ENCODE measurements at regions not wholly inside any gene's neighbourhood (a gene's known extent, or its start where the extent isn't known, plus 50 kb on each side); places are given as distances from the start of the nearest gene placed in this dataset.

GRCh38 chr13:31903111-31903815 lies 128.3 kb upstream of the FRY start:
- H3K4me3 ChIP-seq (ENCODE audit: low read depth, low read length) = no peak overlapping the region
- no peak for DNase-seq (ENCODE audit: low read depth)
- TF ChIP-seq CTCF (conservative IDR thresholded peaks at IDR 0.05; ENCODE audit: low read depth, low read length) = no peak

DNA sequence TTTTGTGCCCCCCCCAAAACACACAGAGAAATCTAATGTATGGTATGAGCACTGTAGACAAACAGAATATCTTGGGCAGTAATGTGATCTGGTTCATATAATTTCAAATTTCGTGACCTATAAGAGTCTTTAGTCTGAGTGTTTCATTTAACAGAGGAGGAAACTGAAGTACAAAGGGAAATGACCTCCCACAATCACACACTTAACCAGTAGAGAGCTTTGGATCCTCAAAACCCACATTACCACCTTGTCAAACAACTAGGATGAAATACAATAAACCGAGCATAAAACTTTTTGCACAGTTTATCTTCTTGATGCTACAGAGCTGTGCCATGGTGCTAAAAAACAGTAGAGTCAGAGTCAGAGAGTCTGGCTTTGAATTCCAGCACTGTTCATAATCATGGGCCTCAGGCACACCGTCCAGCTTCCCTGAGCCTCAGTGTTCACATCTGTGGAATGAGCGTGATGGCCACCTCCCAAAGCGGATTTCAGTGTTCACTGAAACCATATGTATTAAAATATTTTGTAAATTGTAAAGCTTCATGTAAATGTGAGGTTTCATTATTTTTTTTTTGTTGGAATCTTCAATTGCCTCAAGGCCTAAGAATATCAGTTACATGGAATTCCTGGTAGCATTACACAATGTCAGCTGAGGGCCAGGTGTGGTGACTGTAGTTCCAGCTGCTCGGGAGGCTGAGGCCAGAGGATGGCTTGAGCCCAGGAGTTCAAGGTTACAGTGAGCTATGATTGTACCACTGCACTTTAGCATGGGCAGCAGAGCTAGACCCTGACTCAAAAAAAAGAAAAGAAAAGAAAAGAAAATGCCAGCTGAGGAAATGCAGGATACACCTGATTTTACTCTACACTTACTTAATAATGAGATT lies 126.4 kb upstream of the FRY start:
- no peak for DNase-seq (ENCODE audit: low read depth)
- H3K4me3 ChIP-seq (ENCODE audit: low read depth, low read length) = no peak overlapping the region
- no peak for TF ChIP-seq CTCF (conservative IDR thresholded peaks at IDR 0.05; ENCODE audit: low read depth, low read length)

- H3K4me3 ChIP-seq (ENCODE audit: low read depth, low read length) = no peak overlapping the region
- TF ChIP-seq CTCF (conservative IDR thresholded peaks at IDR 0.05; ENCODE audit: low read depth, low read length) = no peak
Observed at GRCh38 chr13:31905961-31906360, 125.6 kb upstream of the FRY start.

DNA sequence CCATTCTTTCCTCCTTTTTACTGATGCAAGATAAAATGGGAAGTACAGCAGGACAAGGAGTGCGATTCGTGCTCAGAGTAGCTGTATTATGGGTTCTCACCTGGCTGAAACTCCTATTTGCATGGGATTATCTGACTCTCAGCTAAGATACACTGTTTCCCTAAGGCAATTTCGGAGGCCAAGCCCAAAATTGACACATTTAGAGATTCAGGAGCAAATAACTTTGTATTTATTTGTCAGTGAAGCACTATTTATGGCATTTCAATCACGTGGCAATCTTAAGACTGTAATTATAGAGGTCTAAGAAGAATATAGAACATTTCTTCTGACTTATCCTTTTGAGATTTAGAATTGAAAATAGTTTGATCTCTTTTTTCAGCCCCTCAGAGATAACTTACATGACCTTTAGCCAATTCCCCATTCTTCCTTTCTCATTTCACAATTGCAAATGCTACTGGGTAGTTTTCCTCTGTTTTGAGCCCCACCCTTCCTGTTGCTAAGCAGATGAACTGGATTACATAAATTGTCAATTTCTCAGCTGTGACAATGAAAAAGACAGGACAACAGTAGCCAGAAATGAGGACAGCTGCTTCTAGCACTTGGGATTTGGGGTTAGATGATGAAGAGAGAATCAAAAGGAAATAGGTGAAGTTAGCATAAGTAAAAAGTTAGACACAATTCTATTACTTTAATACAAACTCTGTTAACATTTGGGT lies 122.7 kb upstream of the FRY start:
- H3K4me3 ChIP-seq (ENCODE audit: low read depth, low read length) = no peak overlapping the region
- no peak for TF ChIP-seq CTCF (conservative IDR thresholded peaks at IDR 0.05; ENCODE audit: low read depth, low read length)
- DNase-seq (ENCODE audit: low read depth) = no peak

More at GRCh38 chr13:31905961-31906360, 125.6 kb upstream of the FRY start:
- DNase-seq (ENCODE audit: low read depth) = no peak

DNA sequence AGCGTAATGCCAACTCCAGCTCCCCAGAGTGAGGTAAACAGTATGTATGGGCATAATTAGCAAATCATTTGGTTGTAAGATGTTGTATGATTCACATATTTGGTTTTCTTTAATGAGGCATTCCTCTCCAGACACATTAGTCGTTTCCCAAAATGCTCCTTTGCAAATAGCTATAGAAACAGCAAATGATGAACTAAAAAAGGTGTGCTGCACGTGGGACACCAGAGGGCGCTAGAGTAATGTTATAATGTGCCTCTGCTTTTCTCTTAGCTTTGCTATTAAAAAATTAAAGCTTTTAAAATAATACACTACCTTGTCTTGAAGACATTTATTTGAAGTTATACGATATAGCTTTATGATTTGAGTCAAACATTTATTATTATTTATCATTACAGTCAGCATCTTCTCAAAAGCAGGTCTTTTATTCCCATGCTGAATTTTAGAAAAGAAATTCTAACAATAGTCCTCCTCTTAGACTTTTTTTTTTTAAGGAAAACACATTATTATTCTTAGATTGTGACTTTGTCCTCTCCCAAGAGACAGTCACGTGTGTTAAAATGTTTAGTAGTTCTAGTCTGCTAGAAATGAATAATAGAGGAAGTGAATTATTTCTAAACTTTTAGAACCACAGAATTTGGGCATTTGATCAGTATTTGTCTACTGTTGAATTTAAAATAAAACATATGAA lies 121.6 kb upstream of the FRY start:
- TF ChIP-seq CTCF (conservative IDR thresholded peaks at IDR 0.05; ENCODE audit: low read depth, low read length) = peak; percentile 89
- peak; percentile 7 for DNase-seq (ENCODE audit: low read depth)
- no peak overlapping the region for H3K4me3 ChIP-seq (ENCODE audit: low read depth, low read length)

DNA sequence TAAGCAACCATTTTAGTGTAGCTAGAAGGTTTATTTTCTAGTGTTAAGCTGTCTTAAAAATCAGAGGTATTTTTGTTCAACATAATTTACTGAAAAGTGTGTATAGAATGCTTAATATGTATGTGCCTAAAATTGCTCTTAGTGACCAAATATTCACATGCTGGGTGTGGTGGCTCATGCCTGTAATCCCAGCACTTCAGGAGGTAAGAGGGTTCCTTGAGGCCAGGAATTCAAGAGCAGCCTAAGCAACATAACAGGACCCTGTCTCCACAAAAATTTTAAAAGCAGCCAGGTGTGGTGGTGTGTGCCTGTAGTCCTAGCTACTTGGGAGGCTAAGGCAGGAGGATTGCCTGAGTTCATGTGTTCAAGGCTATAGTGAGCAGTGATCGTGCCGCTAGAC lies 120.9 kb upstream of the FRY start:
- H3K4me3 ChIP-seq (ENCODE audit: low read depth, low read length) = no peak overlapping the region
- DNase-seq (ENCODE audit: low read depth) = no peak
- TF ChIP-seq CTCF (conservative IDR thresholded peaks at IDR 0.05; ENCODE audit: low read depth, low read length) = no peak
